B cell (primary cell): ENCODE measurements at regions not wholly inside any gene's neighbourhood (a gene's known extent, or its start where the extent isn't known, plus 50 kb on each side); places are given as distances from the start of the nearest gene placed in this dataset.

ENCODE experiments used
- ATAC-seq: fragments of 200-7000 bp; cut with Tn5 transposase; one replicate; pipeline ENCODE4 v1.10.0; 2021; ENCODE audit warnings: low read depth, mild to moderate bottlenecking, moderate number of reproducible peaks, moderate library complexity
- CTCF ChIA-PET: fragments of 350-600 bp; sonication (Branson Sonifier 250); formaldehyde crosslinking; loops from one replicate; lab custom pipeline; 2021; ENCODE audit warnings: antibody characterized with exemption, inconsistent platforms; lab: Charles Lee
- POLR2A ChIA-PET: fragments of 350-600 bp; sonication (Branson Sonifier 250); formaldehyde crosslinking; loops from one replicate; lab custom pipeline; 2021; ENCODE audit warnings: antibody characterized with exemption; lab: Charles Lee
- DNase-seq: peaks from one replicate; pipeline ENCODE4 v3.0.0; 2013
- H2AFZ ChIP-seq: 2 replicates; pipeline ENCODE4 v1.6.1; 2012; ENCODE audit warnings: mild to moderate bottlenecking, low read depth, low read length; ENCODE audit not compliant: insufficient read depth, poor library complexity, severe bottlenecking
- H3K27ac ChIP-seq, 2 donors: 1 replicate in 1 of 2; 2 replicates in 1 of 2; pipeline ENCODE4 v1.5.1; 2012 to 2013; ENCODE audit warnings: low read length in 2 of 2, mild to moderate bottlenecking in 2 of 2, moderate library complexity in 1 of 2
- H3K27me3 ChIP-seq, 4 experiments: fragments of 200-600 bp in 1 of 4; sonication (generic) in 1 of 4; replicated peaks in 1 of 4; 1 replicate in 2 of 4; 2 replicates in 2 of 4; pipeline versions ENCODE4 v1.6.1 to v1.7.0; 2013 to 2016; ENCODE audit warnings: low read length in 3 of 4, mild to moderate bottlenecking in 2 of 4, mixed read lengths in 1 of 4, moderate library complexity in 1 of 4; ENCODE audit not compliant: insufficient read depth in 4 of 4, control insufficient read depth in 3 of 4; ENCODE audit errors: control extremely low read depth in 1 of 4
- H3K36me3 ChIP-seq, 2 experiments: replicated peaks in 1 of 2; 1 replicate in 1 of 2; 2 replicates in 1 of 2; pipeline versions ENCODE4 v1.6.1 to v1.7.1; 2013; ENCODE audit warnings: low read length in 1 of 2; ENCODE audit not compliant: insufficient read depth in 2 of 2, control insufficient read depth in 1 of 2; ENCODE audit errors: control extremely low read depth in 1 of 2, extremely low read depth in 1 of 2
- H3K4me1 ChIP-seq, 2 donors: fragments of 200-600 bp in 1 of 2; sonication (generic) in 1 of 2; 1 replicate in 1 of 2; 2 replicates in 1 of 2; pipeline versions ENCODE4 v1.5.1 to v1.6.1; 2013 to 2017; ENCODE audit warnings: low read length in 2 of 2; ENCODE audit not compliant: control insufficient read depth in 2 of 2, insufficient read depth in 2 of 2
- H3K4me2 ChIP-seq: replicated peaks from 2 replicates; pipeline ENCODE3; 2012; ENCODE audit warnings: mild to moderate bottlenecking, low read depth, low read length; ENCODE audit not compliant: poor library complexity, severe bottlenecking
- H3K4me3 ChIP-seq, 5 experiments: fragments of 200-600 bp in 1 of 5; sonication (generic) in 1 of 5; 1 replicate in 3 of 5; 2 replicates in 2 of 5; pipeline versions ENCODE4 v1.5.1 to v1.7.0; 2011 to 2016; ENCODE audit warnings: low read length in 4 of 5, mild to moderate bottlenecking in 4 of 5, low read depth in 2 of 5, control low read depth in 1 of 5, moderate library complexity in 1 of 5; ENCODE audit not compliant: insufficient read depth in 1 of 5; ENCODE audit errors: control extremely low read depth in 1 of 5, extremely low read depth in 1 of 5
- H3K79me2 ChIP-seq: fragments of 200-600 bp; sonication (generic); one replicate; pipeline ENCODE4 v1.6.0; 2016; ENCODE audit warnings: low read length; ENCODE audit not compliant: control insufficient read depth, insufficient read depth
- H3K9ac ChIP-seq: fragments of 200-600 bp; sonication (generic); 2 replicates; pipeline ENCODE4 v1.6.1; 2017; ENCODE audit warnings: mild to moderate bottlenecking, low read length, moderate library complexity
- H3K9me3 ChIP-seq, 3 donors: one replicate each; pipeline versions ENCODE4 v1.6.1 to v1.7.1; 2013; ENCODE audit warnings: low read length in 2 of 3; ENCODE audit not compliant: control insufficient read depth in 2 of 3, insufficient read depth in 1 of 3; ENCODE audit errors: control extremely low read depth in 1 of 3
- H4K20me1 ChIP-seq: 2 replicates; pipeline ENCODE4 v1.6.0; 2012; ENCODE audit warnings: mild to moderate bottlenecking, low read length; ENCODE audit not compliant: insufficient read depth, control insufficient read depth, poor library complexity, severe bottlenecking
- H3K27ac Mint-ChIP-seq: one replicate; pipeline ENCODE4 v1.8.0; 2021; ENCODE audit warnings: mixed read lengths
- H3K27me3 Mint-ChIP-seq: one replicate; pipeline ENCODE4 v1.8.0; 2021; ENCODE audit warnings: mixed read lengths
- H3K4me1 Mint-ChIP-seq: one replicate; pipeline ENCODE4 v1.8.0; 2021; ENCODE audit warnings: mixed read lengths
- H3K4me3 Mint-ChIP-seq: one replicate; pipeline ENCODE4 v1.8.0; 2021; ENCODE audit warnings: mixed read lengths
- H3K9me3 Mint-ChIP-seq: one replicate; pipeline ENCODE4 v1.8.0; 2022; ENCODE audit warnings: mixed read lengths; ENCODE audit not compliant: insufficient read depth
- EZH2 ChIP-seq: IDR thresholded peaks from 2 replicates; pipeline ENCODE4 v1.6.1; 2012; ENCODE audit warnings: borderline replicate concordance, low read depth, mild to moderate bottlenecking, moderate library complexity, low read length; ENCODE audit not compliant: insufficient read depth, poor library complexity, severe bottlenecking
- WGBS: methylation state at CpG from one replicate; pipeline ENCODE4 v1.1.5; 2013; ENCODE audit warnings: missing lambda C conversion rate; ENCODE audit not compliant: insufficient coverage; 5-methylcytosine and 5-hydroxymethylcytosine counted together
- intact Hi-C: fragments of 100-400 bp; cut with micrococcal nuclease; formaldehyde crosslinking; loops from one replicate; pipeline ENCODE4 v1.10.0; 2022
- TF ChIP-seq, protein P1 (sequence below): fragments of 200-600 bp; IDR thresholded peaks from one replicate; pipeline ENCODE4 v1.8.0; 2022; ENCODE audit warnings: antibody characterized with exemption, mild to moderate bottlenecking

- ATAC-seq (no peak), DNase-seq (peak; percentile 19)
- intact Hi-C loops, result no loop called here
- ChIA-PET POLR2A (interaction anchor here (0.9 to 4.3 kb wide), 3 partner anchors 30 to 50 kb away, joined by 3 to 33 read pairs (median 15); no protein-coding TSS in a partner anchor), CTCF (interaction anchor here (0.8 to 9.7 kb wide), 6 partner anchors 18 to 148 kb away, joined by 3 to 158 read pairs (median 6); partner anchors contain the start of gene PFKFB3)
- Histone ChIP-seq H3K27ac (no peak overlapping the region), H3K36me3 (no peaks in the 10 kb centered on the region), H3K79me2 (no peaks in the 10 kb centered on the region), H3K4me1 (peaks cover 42 to 49% of the 10 kb centered on the region in 2 donors), H3K4me3 (no peak overlapping the region), H3K9me3 (no peaks in the 10 kb centered on the region), H3K9ac (no peak overlapping the region), H2AFZ (no peak overlapping the region), H3K4me2 (peak overlapping the region; percentile 19), H4K20me1 (no peaks in the 10 kb centered on the region), H3K27me3 (peaks cover 0 to 11% (median 0%) of the 10 kb centered on the region in 4 experiments)
- Mint-ChIP-seq H3K9me3 (peaks cover 3% of the 10 kb centered on the region), H3K4me3 (peak overlapping the region; percentile 13), H3K27me3 (peaks cover 3% of the 10 kb centered on the region), H3K27ac (peak overlapping the region; percentile 60), H3K4me1 (peaks cover 52% of the 10 kb centered on the region)
- TF ChIP-seq, protein P1, sequence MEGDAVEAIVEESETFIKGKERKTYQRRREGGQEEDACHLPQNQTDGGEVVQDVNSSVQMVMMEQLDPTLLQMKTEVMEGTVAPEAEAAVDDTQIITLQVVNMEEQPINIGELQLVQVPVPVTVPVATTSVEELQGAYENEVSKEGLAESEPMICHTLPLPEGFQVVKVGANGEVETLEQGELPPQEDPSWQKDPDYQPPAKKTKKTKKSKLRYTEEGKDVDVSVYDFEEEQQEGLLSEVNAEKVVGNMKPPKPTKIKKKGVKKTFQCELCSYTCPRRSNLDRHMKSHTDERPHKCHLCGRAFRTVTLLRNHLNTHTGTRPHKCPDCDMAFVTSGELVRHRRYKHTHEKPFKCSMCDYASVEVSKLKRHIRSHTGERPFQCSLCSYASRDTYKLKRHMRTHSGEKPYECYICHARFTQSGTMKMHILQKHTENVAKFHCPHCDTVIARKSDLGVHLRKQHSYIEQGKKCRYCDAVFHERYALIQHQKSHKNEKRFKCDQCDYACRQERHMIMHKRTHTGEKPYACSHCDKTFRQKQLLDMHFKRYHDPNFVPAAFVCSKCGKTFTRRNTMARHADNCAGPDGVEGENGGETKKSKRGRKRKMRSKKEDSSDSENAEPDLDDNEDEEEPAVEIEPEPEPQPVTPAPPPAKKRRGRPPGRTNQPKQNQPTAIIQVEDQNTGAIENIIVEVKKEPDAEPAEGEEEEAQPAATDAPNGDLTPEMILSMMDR, result no peak
- no peak for TF ChIP-seq EZH2
- WGBS, result 87% methylated on average over 8 of the region's 8 CpGs
These were observed 147.3 kb downstream of the PFKFB3 start for GRCh38 chr10:6349846-6350535.

- H3K27me3 ChIP-seq, result peaks cover 0 to 7% (median 0%) of the 10 kb centered on the region in 4 experiments
- H3K9ac ChIP-seq, result no peak overlapping the region
- DNase-seq (peak; percentile 25), ATAC-seq (no peak)
- peaks cover 7% of the 10 kb centered on the region for H3K9me3 Mint-ChIP-seq
- WGBS, result 55% methylated on average over 2 of the region's 3 CpGs
- peaks cover 49% of the 10 kb centered on the region for H3K4me1 Mint-ChIP-seq
- peaks cover 42 to 49% of the 10 kb centered on the region in 2 donors for H3K4me1 ChIP-seq
- no peak overlapping the region for H2AFZ ChIP-seq
- no peak for TF ChIP-seq EZH2
- TF ChIP-seq, protein P1, result no peak
- peak overlapping the region; percentile 60 for H3K27ac Mint-ChIP-seq
- intact Hi-C loops, result no loop called here
- no peaks in the 10 kb centered on the region for H4K20me1 ChIP-seq
- no peaks in the 10 kb centered on the region for H3K36me3 ChIP-seq
- H3K4me2 ChIP-seq, result peak overlapping the region; percentile 19
- peaks cover 2% of the 10 kb centered on the region for H3K27me3 Mint-ChIP-seq
- H3K9me3 ChIP-seq, result peaks cover 0 to 6% (median 0%) of the 10 kb centered on the region in 3 donors
- H3K4me3 ChIP-seq, result no peak overlapping the region
- ChIA-PET POLR2A (interaction anchor here (0.9 kb wide), 1 partner anchor 30 kb away, joined by 3 read pairs; no protein-coding TSS in a partner anchor), CTCF (interaction anchor here (0.8 to 9.7 kb wide), 3 partner anchors 33 to 149 kb away, joined by 3 to 158 read pairs (median 48); partner anchors contain the start of gene PFKFB3)
- H3K4me3 Mint-ChIP-seq, result peak overlapping the region; percentile 13
- no peaks in the 10 kb centered on the region for H3K79me2 ChIP-seq
- H3K27ac ChIP-seq, result no peak overlapping the region
These were observed 147.9 kb downstream of the PFKFB3 start for GRCh38 chr10:6350609-6351008.
